ENCODE measurements at regions not wholly inside any gene's neighbourhood (a gene's known extent, or its start where the extent isn't known, plus 50 kb on each side); places are given as distances from the start of the nearest gene placed in this dataset.
A peak's percentile ranks its signal among the peaks of the same experiment; 100 is the strongest.

DNA sequence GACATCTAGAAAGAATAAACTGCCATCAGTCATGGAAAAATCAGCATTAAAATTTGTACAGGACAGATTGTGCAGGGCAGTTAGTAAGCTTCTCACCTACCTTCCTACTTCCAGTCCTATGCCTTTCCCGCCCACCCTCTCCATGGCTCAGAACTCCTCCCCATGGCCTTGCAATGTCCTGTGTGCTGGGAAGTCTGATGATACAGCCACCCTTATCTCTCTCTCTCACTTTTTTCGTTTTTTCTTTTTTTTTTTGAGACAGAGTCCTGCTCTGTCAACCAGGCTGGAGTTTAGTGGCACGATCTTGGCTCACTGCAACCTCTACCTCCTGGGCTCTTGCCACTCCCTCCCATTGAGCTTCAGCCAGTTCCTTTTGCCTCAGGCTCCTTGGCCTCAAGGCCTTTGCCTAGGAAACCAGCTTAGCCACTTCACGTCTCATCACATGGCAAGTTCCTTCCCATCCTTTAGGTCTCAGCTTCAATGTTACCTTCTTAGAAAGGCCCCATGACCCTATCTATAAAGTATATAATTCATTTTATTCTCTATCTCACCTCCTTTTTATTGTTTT is 259.7 kb downstream of the NKX6-1 start:
- intact Hi-C loops (cut with micrococcal nuclease; ENCODE audit: unreplicated experiment), result no loop called here
- no peaks in the 10 kb centered on the region for H3K4me1 ChIP-seq (replicated peaks; ENCODE audit: insufficient read depth)
- no peak overlapping the region for H2AFZ ChIP-seq
- H3K36me3 ChIP-seq (ENCODE audit: low read depth), result no peaks in the 10 kb centered on the region
- no peak overlapping the region for H3K27ac ChIP-seq
- no peaks in the 10 kb centered on the region for H3F3A ChIP-seq (ENCODE audit: insufficient read depth, low read depth)
- no peak for TF ChIP-seq EZH2 (IDR thresholded peaks at IDR 0.05; ENCODE audit: low read depth)
- DNase-seq, result peak in 1 of 2 experiments; percentile 33
- H3K4me2 ChIP-seq, result no peak overlapping the region
- H3K9me2 ChIP-seq (ENCODE audit: insufficient read depth), result no peaks in the 10 kb centered on the region
- CTCF ChIA-PET, result no interaction called here
- POLR2A ChIA-PET (ENCODE audit: unreplicated experiment), result no interaction called here
- BruUV-seq (replicated peaks), result no TSS peak
- no peaks in the 10 kb centered on the region for H3K27me3 ChIP-seq (ENCODE audit: insufficient read depth, low read depth)
- H4K20me1 ChIP-seq (ENCODE audit: insufficient read depth), result no peaks in the 10 kb centered on the region
- no peak overlapping the region for H3K4me3 ChIP-seq
- no peaks in the 10 kb centered on the region for H3K79me2 ChIP-seq (ENCODE audit: low read depth)
- H3K9me3 ChIP-seq (ENCODE audit: insufficient read depth, low read depth), result 0 out of 2 replicates have a peak, but pooled peaks cover 3% of the 10 kb centered on the region

DNA sequence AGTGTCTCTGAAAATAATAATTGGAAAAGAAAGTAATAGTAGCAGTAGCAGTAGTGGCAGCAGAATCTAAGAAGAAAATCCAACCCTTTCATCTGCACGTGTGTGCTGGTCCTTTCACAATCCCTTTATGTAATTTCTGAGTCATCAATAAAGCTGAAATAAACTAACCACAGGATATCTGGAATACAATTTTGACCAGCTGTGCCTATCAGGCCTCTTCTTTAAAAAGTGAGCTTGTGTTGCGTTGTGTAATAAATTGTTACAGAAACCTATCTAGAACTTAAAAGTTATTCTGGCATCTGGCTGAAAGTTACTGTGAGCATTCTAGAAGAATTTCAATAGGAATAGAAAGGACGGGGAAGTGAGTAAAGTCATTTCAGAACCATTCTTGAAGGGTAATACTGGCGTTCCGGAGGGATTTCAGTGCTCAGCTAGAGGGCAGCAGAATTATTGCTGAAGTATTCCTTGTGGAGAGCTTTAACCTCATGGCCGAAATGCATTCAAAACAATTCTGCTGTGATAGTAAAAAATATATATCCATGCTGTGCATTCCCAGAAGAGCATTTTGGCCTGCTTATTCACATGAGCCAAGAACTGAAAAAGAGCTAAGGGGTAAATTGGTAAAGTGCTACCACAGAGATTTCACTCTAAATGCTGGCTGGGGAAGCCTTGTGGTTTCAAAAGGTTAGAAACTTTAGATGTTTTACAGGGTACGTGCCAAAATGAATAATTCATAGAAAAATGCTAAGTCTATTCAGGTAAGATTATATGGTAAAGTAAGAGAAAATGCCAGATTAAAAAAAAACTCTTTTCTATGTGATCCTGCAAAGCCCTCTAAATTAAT is 260.6 kb downstream of the NKX6-1 start:
- no peaks in the 10 kb centered on the region for H3K9me2 ChIP-seq (ENCODE audit: insufficient read depth)
- H3F3A ChIP-seq (ENCODE audit: insufficient read depth, low read depth), result no peaks in the 10 kb centered on the region
- no peaks in the 10 kb centered on the region for H3K79me2 ChIP-seq (ENCODE audit: low read depth)
- intact Hi-C loops (cut with micrococcal nuclease; ENCODE audit: unreplicated experiment), result no loop called here
- DNase-seq, result no peak
- CTCF ChIA-PET, result no interaction called here
- H4K20me1 ChIP-seq (ENCODE audit: insufficient read depth), result no peaks in the 10 kb centered on the region
- no peaks in the 10 kb centered on the region for H3K36me3 ChIP-seq (ENCODE audit: low read depth)
- POLR2A ChIA-PET (ENCODE audit: unreplicated experiment), result no interaction called here
- no peak overlapping the region for H2AFZ ChIP-seq
- no peak overlapping the region for H3K4me2 ChIP-seq
- 0 out of 2 replicates have a peak, but pooled peaks cover 3% of the 10 kb centered on the region for H3K9me3 ChIP-seq (ENCODE audit: insufficient read depth, low read depth)
- H3K4me3 ChIP-seq, result no peak overlapping the region
- no peaks in the 10 kb centered on the region for H3K27me3 ChIP-seq (ENCODE audit: insufficient read depth, low read depth)
- no peak overlapping the region for H3K27ac ChIP-seq
- no peaks in the 10 kb centered on the region for H3K4me1 ChIP-seq (replicated peaks; ENCODE audit: insufficient read depth)
- no peak for TF ChIP-seq EZH2 (IDR thresholded peaks at IDR 0.05; ENCODE audit: low read depth)
- TF ChIP-seq, protein P1, sequence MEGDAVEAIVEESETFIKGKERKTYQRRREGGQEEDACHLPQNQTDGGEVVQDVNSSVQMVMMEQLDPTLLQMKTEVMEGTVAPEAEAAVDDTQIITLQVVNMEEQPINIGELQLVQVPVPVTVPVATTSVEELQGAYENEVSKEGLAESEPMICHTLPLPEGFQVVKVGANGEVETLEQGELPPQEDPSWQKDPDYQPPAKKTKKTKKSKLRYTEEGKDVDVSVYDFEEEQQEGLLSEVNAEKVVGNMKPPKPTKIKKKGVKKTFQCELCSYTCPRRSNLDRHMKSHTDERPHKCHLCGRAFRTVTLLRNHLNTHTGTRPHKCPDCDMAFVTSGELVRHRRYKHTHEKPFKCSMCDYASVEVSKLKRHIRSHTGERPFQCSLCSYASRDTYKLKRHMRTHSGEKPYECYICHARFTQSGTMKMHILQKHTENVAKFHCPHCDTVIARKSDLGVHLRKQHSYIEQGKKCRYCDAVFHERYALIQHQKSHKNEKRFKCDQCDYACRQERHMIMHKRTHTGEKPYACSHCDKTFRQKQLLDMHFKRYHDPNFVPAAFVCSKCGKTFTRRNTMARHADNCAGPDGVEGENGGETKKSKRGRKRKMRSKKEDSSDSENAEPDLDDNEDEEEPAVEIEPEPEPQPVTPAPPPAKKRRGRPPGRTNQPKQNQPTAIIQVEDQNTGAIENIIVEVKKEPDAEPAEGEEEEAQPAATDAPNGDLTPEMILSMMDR (conservative IDR thresholded peaks at IDR 0.05), result no peak
- no TSS peak for BruUV-seq (replicated peaks)

DNA sequence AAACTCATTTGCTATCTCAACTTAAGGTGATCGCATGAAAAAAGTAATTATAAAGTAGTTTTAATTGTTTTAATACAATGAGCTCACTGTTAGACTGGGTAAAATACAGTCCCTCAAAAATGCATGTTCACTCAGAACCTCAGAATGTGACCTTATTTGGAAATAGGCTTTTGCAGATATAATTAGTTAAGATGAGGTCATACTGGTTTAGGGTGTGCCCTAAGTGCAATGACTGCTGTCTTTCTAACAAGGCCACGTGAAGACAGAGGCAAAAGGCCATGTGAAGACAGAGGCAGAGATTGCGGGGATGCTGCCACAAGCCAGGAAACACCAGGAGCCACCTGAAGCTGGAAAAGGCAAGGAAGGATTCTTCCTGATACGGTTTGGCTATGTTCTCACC is 262.1 kb downstream of the NKX6-1 start:
- no peak for DNase-seq
- Histone ChIP-seq H3K9me3 (ENCODE audit: insufficient read depth, low read depth) (0 out of 2 replicates have a peak, but pooled peaks cover 3% of the 10 kb centered on the region), H3K4me3 (no peak overlapping the region), H3K79me2 (ENCODE audit: low read depth) (no peaks in the 10 kb centered on the region), H3K4me2 (no peak overlapping the region), H3K27me3 (ENCODE audit: insufficient read depth, low read depth) (no peaks in the 10 kb centered on the region), H3K4me1 (replicated peaks; ENCODE audit: insufficient read depth) (no peaks in the 10 kb centered on the region), H3K27ac (no peak overlapping the region), H3K9me2 (ENCODE audit: insufficient read depth) (no peaks in the 10 kb centered on the region), H2AFZ (no peak overlapping the region), H3K36me3 (ENCODE audit: low read depth) (no peaks in the 10 kb centered on the region), H4K20me1 (ENCODE audit: insufficient read depth) (no peaks in the 10 kb centered on the region), H3F3A (ENCODE audit: insufficient read depth, low read depth) (no peaks in the 10 kb centered on the region)
- no peak for TF ChIP-seq EZH2 (IDR thresholded peaks at IDR 0.05; ENCODE audit: low read depth)
- TF ChIP-seq, protein P1 (conservative IDR thresholded peaks at IDR 0.05), result no peak
- no TSS peak for BruUV-seq (replicated peaks)
- ChIA-PET POLR2A (ENCODE audit: unreplicated experiment) (no interaction called here), CTCF (interaction anchor here (0.6 kb wide), 1 partner anchor 1626 kb away, joined by 3 read pairs; no protein-coding TSS in a partner anchor)
- intact Hi-C loops (cut with micrococcal nuclease; ENCODE audit: unreplicated experiment), result no loop called here
